Common myeloid progenitor, CD34-positive (primary cell): ENCODE measurements at regions not wholly inside any gene's neighbourhood (a gene's known extent, or its start where the extent isn't known, plus 50 kb on each side); places are given as distances from the start of the nearest gene placed in this dataset.
"Not testable (repeated sequence)": the region's sequence is repeated elsewhere in the genome, so short reads cannot be mapped to it uniquely, and the experiment has no call there.

Source experiments
- CTCF ChIA-PET: fragments of 350-600 bp; sonication (Branson Sonifier 250); formaldehyde crosslinking; loops from one replicate; lab custom pipeline; 2021; ENCODE audit warnings: antibody characterized with exemption; lab: Charles Lee
- POLR2A ChIA-PET: fragments of 350-600 bp; sonication (Branson Sonifier 250); formaldehyde crosslinking; loops from one replicate; lab custom pipeline; 2021; ENCODE audit warnings: antibody characterized with exemption; lab: Charles Lee
- DNase-seq, 3 donors: peaks; one replicate each; pipeline versions ENCODE4 v3.0.0 to v3.0.0-alpha.2; 2013
- H3K27ac ChIP-seq, 2 experiments: 1 replicate in 1 of 2; 2 replicates in 1 of 2; pipeline ENCODE4 v1.7.0; 2013; ENCODE audit warnings: inconsistent platforms in 2 of 2, low read length in 2 of 2, mild to moderate bottlenecking in 2 of 2, low read depth in 1 of 2, moderate library complexity in 1 of 2; ENCODE audit not compliant: severe bottlenecking in 2 of 2, insufficient read depth in 1 of 2, poor library complexity in 1 of 2
- H3K27me3 ChIP-seq, 5 experiments: replicated peaks in 2 of 5; 1 replicate in 3 of 5; 2 replicates in 2 of 5; pipeline versions ENCODE4 v1.6.1 to v1.7.0; 2013; ENCODE audit warnings: low read length in 4 of 5, mild to moderate bottlenecking in 2 of 5, moderate library complexity in 2 of 5, inconsistent platforms in 1 of 5; ENCODE audit not compliant: insufficient read depth in 5 of 5, control insufficient read depth in 4 of 5
- H3K36me3 ChIP-seq, 4 experiments: 1 replicate in 2 of 4; 2 replicates in 2 of 4; pipeline versions ENCODE4 v1.6.1 to v1.7.0; 2013; ENCODE audit warnings: low read length in 3 of 4, control low read depth in 1 of 4, mild to moderate bottlenecking in 1 of 4; ENCODE audit not compliant: control insufficient read depth in 4 of 4, insufficient read depth in 4 of 4
- H3K4me1 ChIP-seq, 4 experiments: 1 replicate in 3 of 4; 2 replicates in 1 of 4; pipeline versions ENCODE4 v1.6.1 to v1.7.1; 2013; ENCODE audit warnings: low read length in 3 of 4, mild to moderate bottlenecking in 3 of 4, control low read depth in 1 of 4, inconsistent platforms in 1 of 4, moderate library complexity in 1 of 4; ENCODE audit not compliant: control insufficient read depth in 4 of 4, insufficient read depth in 4 of 4; ENCODE audit errors: control extremely low read depth in 1 of 4
- H3K4me3 ChIP-seq, 7 experiments: 1 replicate in 4 of 7; 2 replicates in 3 of 7; pipeline versions ENCODE4 v1.5.1 to v1.7.0; 2013; ENCODE audit warnings: mild to moderate bottlenecking in 7 of 7, low read length in 6 of 7, moderate library complexity in 6 of 7, inconsistent platforms in 2 of 7, low read depth in 2 of 7, control low read depth in 1 of 7; ENCODE audit not compliant: insufficient read depth in 4 of 7, control insufficient read depth in 1 of 7; ENCODE audit errors: extremely low read depth in 1 of 7
- H3K9me3 ChIP-seq, 5 experiments: 1 replicate in 4 of 5; 2 replicates in 1 of 5; pipeline versions ENCODE4 v1.6.1 to v1.7.1; 2013; ENCODE audit warnings: low read length in 4 of 5, mild to moderate bottlenecking in 2 of 5, inconsistent platforms in 1 of 5, low read depth in 1 of 5, moderate library complexity in 1 of 5; ENCODE audit not compliant: control insufficient read depth in 4 of 5, insufficient read depth in 2 of 5; ENCODE audit errors: control extremely low read depth in 1 of 5
- WGBS: methylation state at CpG from one replicate; pipeline ENCODE4 v1.1.5; 2013; ENCODE audit not compliant: insufficient coverage; 5-methylcytosine and 5-hydroxymethylcytosine counted together

- ChIA-PET CTCF (no interaction called here), POLR2A (no interaction called here)
- H3K4me3 ChIP-seq: no peak overlapping the region
- H3K4me1 ChIP-seq: no peaks in the 10 kb centered on the region
- H3K27me3 ChIP-seq: no peaks in the 10 kb centered on the region
- no peak for DNase-seq
- H3K27ac ChIP-seq: no peak overlapping the region
- H3K9me3 ChIP-seq: no peaks in the 10 kb centered on the region
- H3K36me3 ChIP-seq: no peaks in the 10 kb centered on the region
- 29% methylated on average over 1 of the region's 1 CpG for WGBS
Measured at GRCh38 chrX:128634754-128635153, 582.6 kb upstream of the ACTRT1 start.

- no peak overlapping the region for H3K4me3 ChIP-seq
- ChIA-PET CTCF (no interaction called here), POLR2A (no interaction called here)
- no peak for DNase-seq
- H3K36me3 ChIP-seq: no peaks in the 10 kb centered on the region
- H3K9me3 ChIP-seq: no peaks in the 10 kb centered on the region
- no peak overlapping the region for H3K27ac ChIP-seq
- no peaks in the 10 kb centered on the region for H3K27me3 ChIP-seq
- 100% methylated on average over 1 of the region's 1 CpG for WGBS
- H3K4me1 ChIP-seq: no peaks in the 10 kb centered on the region
Measured at GRCh38 chrX:128623361-128623760, 571.2 kb upstream of the ACTRT1 start.

- H3K27me3 ChIP-seq: no peaks in the 10 kb centered on the region
- ChIA-PET CTCF (no interaction called here), POLR2A (no interaction called here)
- no peaks in the 10 kb centered on the region for H3K9me3 ChIP-seq
- 92% methylated on average over 2 of the region's 2 CpGs for WGBS
- no peak for DNase-seq
- no peaks in the 10 kb centered on the region for H3K4me1 ChIP-seq
- no peak overlapping the region for H3K4me3 ChIP-seq
- no peak overlapping the region for H3K27ac ChIP-seq
- H3K36me3 ChIP-seq: no peaks in the 10 kb centered on the region
Measured at GRCh38 chrX:128622296-128622695, 570.1 kb upstream of the ACTRT1 start.

GRCh38 chrX:128619490-128619889 is 567.3 kb upstream of the ACTRT1 start:
- no peak for DNase-seq
- Histone ChIP-seq H3K4me3 (no peak overlapping the region), H3K27ac (no peak overlapping the region), H3K36me3 (no peaks in the 10 kb centered on the region), H3K27me3 (no peaks in the 10 kb centered on the region), H3K9me3 (no peaks in the 10 kb centered on the region), H3K4me1 (no peaks in the 10 kb centered on the region)
- no CpG with 5 or more reads among the region's 3 CpGs for WGBS
- ChIA-PET CTCF (no interaction called here), POLR2A (no interaction called here)

GRCh38 chrX:128616933-128617332 is 564.7 kb upstream of the ACTRT1 start:
- Histone ChIP-seq H3K36me3 (no peaks in the 10 kb centered on the region), H3K4me1 (no peaks in the 10 kb centered on the region), H3K27ac (no peak overlapping the region), H3K4me3 (no peak overlapping the region), H3K27me3 (no peaks in the 10 kb centered on the region), H3K9me3 (no peaks in the 10 kb centered on the region)
- no peak for DNase-seq
- POLR2A ChIA-PET: no interaction called here
- CTCF ChIA-PET: no interaction called here
- 57% methylated on average over 1 of the region's 1 CpG for WGBS

GRCh38 chrX:128606817-128607216 is 554.6 kb upstream of the ACTRT1 start:
- H3K27ac ChIP-seq, DNase-seq, H3K36me3 ChIP-seq, H3K4me3 ChIP-seq, H3K4me1 ChIP-seq, H3K9me3 ChIP-seq, CTCF ChIA-PET, H3K27me3 ChIP-seq, POLR2A ChIA-PET: not testable (repeated sequence)
- 98% methylated on average over 8 of the region's 16 CpGs for WGBS

GRCh38 chrX:128606357-128606756 is 554.2 kb upstream of the ACTRT1 start:
- POLR2A ChIA-PET, H3K4me3 ChIP-seq, H3K9me3 ChIP-seq, CTCF ChIA-PET, DNase-seq, H3K4me1 ChIP-seq, H3K27ac ChIP-seq, H3K27me3 ChIP-seq, H3K36me3 ChIP-seq: not testable (repeated sequence)
- WGBS: 66% methylated on average over 12 of the region's 31 CpGs
